Thyroid gland (tissue), 4 donors: ENCODE measurements at regions not wholly inside any gene's neighbourhood (a gene's known extent, or its start where the extent isn't known, plus 50 kb on each side); places are given as distances from the start of the nearest gene placed in this dataset.

Experiments used
- CTCF ChIP-seq, 6 experiments: fragments of 200-600 bp in 3 of 6; fragments of 450-650 bp in 3 of 6; sonication (generic) in 3 of 6; IDR thresholded peaks; one replicate each; pipeline ENCODE4 v1.5.1; 2016 to 2019; ENCODE audit warnings: antibody characterized with exemption in 6 of 6, mild to moderate bottlenecking in 2 of 6, inconsistent platforms in 1 of 6, moderate library complexity in 1 of 6
- POLR2A ChIP-seq, 2 donors: fragments of 450-650 bp; IDR thresholded peaks; one replicate each; pipeline ENCODE4 v1.6.1; 2017; ENCODE audit warnings: antibody characterized with exemption in 2 of 2, mild to moderate bottlenecking in 2 of 2, moderate library complexity in 1 of 2

- TF ChIP-seq CTCF (IDR thresholded peaks at IDR 0.05) (no peak), POLR2A (IDR thresholded peaks at IDR 0.05) (no peak)
Observed at GRCh38 chr7:12801107-12801506, 113.7 kb downstream of the ARL4A start.
